ENCODE measurements at regions not wholly inside any gene's neighbourhood (a gene's known extent, or its start where the extent isn't known, plus 50 kb on each side); places are given as distances from the start of the nearest gene placed in this dataset.

GRCh38 chr16:9378876-9379275 lies 287.4 kb downstream of the HAPSTR1 start:
- Histone ChIP-seq H3K4me1 (ENCODE audit: control insufficient read depth in 1 of 2, insufficient read depth in 2 of 2, low read length in 2 of 2) (peaks cover 2 to 6% of the 10 kb centered on the region in 2 experiments), H4K8ac (ENCODE audit: low read depth, low read length) (no peak overlapping the region), H3K4me3 (ENCODE audit: low read depth, low read length) (no peak overlapping the region), H3K23ac (ENCODE audit: low read length) (no peak overlapping the region), H4K12ac (ENCODE audit: low read depth, low read length) (no peak overlapping the region), H3K18ac (ENCODE audit: low read length) (no peak overlapping the region), H4K91ac (ENCODE audit: low read depth, low read length) (no peak overlapping the region), H3K4ac (ENCODE audit: low read depth, low read length) (no peak overlapping the region), H3K4me2 (ENCODE audit: low read length) (no peak overlapping the region), H2BK5ac (ENCODE audit: low read depth, low read length, poor library complexity) (no peak overlapping the region), H2BK12ac (ENCODE audit: low read length) (no peak overlapping the region), H3K14ac (ENCODE audit: low read length) (no peak overlapping the region), H3K27ac (ENCODE audit: low read depth, low read length) (no peak overlapping the region), H3K36me3 (ENCODE audit: control insufficient read depth in 1 of 2, insufficient read depth in 2 of 2, low read length in 2 of 2) (no peaks in the 10 kb centered on the region), H2AK5ac (ENCODE audit: low read length) (no peak overlapping the region), H3K79me2 (ENCODE audit: control insufficient read depth, insufficient read depth, low read length, poor library complexity) (no peaks in the 10 kb centered on the region), H2BK120ac (ENCODE audit: insufficient read depth, low read length, poor library complexity) (no peak overlapping the region), H3K27me3 (ENCODE audit: insufficient read depth, low read length) (no peaks in the 10 kb centered on the region), H3K9ac (ENCODE audit: low read length) (no peak overlapping the region), H3K79me1 (ENCODE audit: low read length) (no peaks in the 10 kb centered on the region), H3K9me3 (ENCODE audit: insufficient read depth, low read depth, low read length) (no peaks in the 10 kb centered on the region), H2AFZ (ENCODE audit: insufficient read depth, low read length, poor library complexity) (no peak overlapping the region)
- no CpG with 5 or more reads among the region's 5 CpGs for WGBS (ENCODE audit: extremely low coverage, insufficient coverage, insufficient read length)
- no peak for DNase-seq

DNA sequence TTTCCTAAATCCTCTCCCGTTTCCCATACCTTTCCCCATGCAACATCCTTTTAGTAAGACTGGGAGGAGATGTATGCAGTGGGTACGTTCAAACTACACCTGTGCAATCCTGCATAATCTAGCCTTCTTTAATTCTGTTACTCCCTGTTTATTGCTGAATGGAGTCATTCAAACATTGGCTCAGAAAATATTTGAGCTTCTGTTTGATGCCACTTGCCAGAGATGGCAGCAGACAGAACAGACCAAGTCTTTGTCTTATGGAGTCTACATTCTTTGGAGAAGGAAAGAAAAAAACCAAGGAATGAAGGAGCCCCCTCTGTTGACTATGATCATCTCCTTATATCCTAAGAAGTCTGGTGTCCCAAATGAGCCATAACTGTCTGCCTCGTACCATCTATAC lies 288.8 kb downstream of the HAPSTR1 start:
- Histone ChIP-seq H2BK120ac (ENCODE audit: insufficient read depth, low read length, poor library complexity) (no peak overlapping the region), H3K18ac (ENCODE audit: low read length) (no peak overlapping the region), H4K8ac (ENCODE audit: low read depth, low read length) (no peak overlapping the region), H3K79me1 (ENCODE audit: low read length) (no peaks in the 10 kb centered on the region), H2BK5ac (ENCODE audit: low read depth, low read length, poor library complexity) (no peak overlapping the region), H3K36me3 (ENCODE audit: control insufficient read depth in 1 of 2, insufficient read depth in 2 of 2, low read length in 2 of 2) (no peaks in the 10 kb centered on the region), H3K4me3 (ENCODE audit: low read depth, low read length) (no peak overlapping the region), H3K4me1 (ENCODE audit: control insufficient read depth in 1 of 2, insufficient read depth in 2 of 2, low read length in 2 of 2) (peaks cover 0 to 2% of the 10 kb centered on the region in 2 experiments), H4K91ac (ENCODE audit: low read depth, low read length) (no peak overlapping the region), H2BK12ac (ENCODE audit: low read length) (no peak overlapping the region), H3K14ac (ENCODE audit: low read length) (no peak overlapping the region), H3K23ac (ENCODE audit: low read length) (no peak overlapping the region), H4K12ac (ENCODE audit: low read depth, low read length) (no peak overlapping the region), H2AFZ (ENCODE audit: insufficient read depth, low read length, poor library complexity) (no peak overlapping the region), H3K4ac (ENCODE audit: low read depth, low read length) (no peak overlapping the region), H3K79me2 (ENCODE audit: control insufficient read depth, insufficient read depth, low read length, poor library complexity) (no peaks in the 10 kb centered on the region), H3K9me3 (ENCODE audit: insufficient read depth, low read depth, low read length) (no peaks in the 10 kb centered on the region), H2AK5ac (ENCODE audit: low read length) (no peak overlapping the region), H3K27ac (ENCODE audit: low read depth, low read length) (no peak overlapping the region), H3K27me3 (ENCODE audit: insufficient read depth, low read length) (no peaks in the 10 kb centered on the region), H3K4me2 (ENCODE audit: low read length) (no peak overlapping the region), H3K9ac (ENCODE audit: low read length) (no peak overlapping the region)
- DNase-seq: no peak
- WGBS (ENCODE audit: extremely low coverage, insufficient coverage, insufficient read length): 100% methylated on average over 1 of the region's 3 CpGs

GRCh38 chr16:9381399-9381798 lies 290.0 kb downstream of the HAPSTR1 start:
- no peak overlapping the region for H3K4ac ChIP-seq (ENCODE audit: low read depth, low read length)
- H3K79me2 ChIP-seq (ENCODE audit: control insufficient read depth, insufficient read depth, low read length, poor library complexity): no peaks in the 10 kb centered on the region
- H4K91ac ChIP-seq (ENCODE audit: low read depth, low read length): no peak overlapping the region
- DNase-seq: no peak
- H4K8ac ChIP-seq (ENCODE audit: low read depth, low read length): no peak overlapping the region
- H2AK5ac ChIP-seq (ENCODE audit: low read length): no peak overlapping the region
- no peak overlapping the region for H2BK120ac ChIP-seq (ENCODE audit: insufficient read depth, low read length, poor library complexity)
- H3K27me3 ChIP-seq (ENCODE audit: insufficient read depth, low read length): no peaks in the 10 kb centered on the region
- H3K27ac ChIP-seq (ENCODE audit: low read depth, low read length): no peak overlapping the region
- WGBS (ENCODE audit: extremely low coverage, insufficient coverage, insufficient read length): no CpG with 5 or more reads among the region's 6 CpGs
- no peak overlapping the region for H2BK5ac ChIP-seq (ENCODE audit: low read depth, low read length, poor library complexity)
- H3K9ac ChIP-seq (ENCODE audit: low read length): no peak overlapping the region
- peaks cover 0 to 2% of the 10 kb centered on the region in 2 experiments for H3K4me1 ChIP-seq (ENCODE audit: control insufficient read depth in 1 of 2, insufficient read depth in 2 of 2, low read length in 2 of 2)
- no peak overlapping the region for H3K18ac ChIP-seq (ENCODE audit: low read length)
- no peak overlapping the region for H2BK12ac ChIP-seq (ENCODE audit: low read length)
- no peak overlapping the region for H3K23ac ChIP-seq (ENCODE audit: low read length)
- no peak overlapping the region for H3K4me2 ChIP-seq (ENCODE audit: low read length)
- H2AFZ ChIP-seq (ENCODE audit: insufficient read depth, low read length, poor library complexity): no peak overlapping the region
- H3K4me3 ChIP-seq (ENCODE audit: low read depth, low read length): no peak overlapping the region
- H3K36me3 ChIP-seq (ENCODE audit: control insufficient read depth in 1 of 2, insufficient read depth in 2 of 2, low read length in 2 of 2): no peaks in the 10 kb centered on the region
- H3K79me1 ChIP-seq (ENCODE audit: low read length): no peaks in the 10 kb centered on the region
- H3K9me3 ChIP-seq (ENCODE audit: insufficient read depth, low read depth, low read length): peaks cover under 1% of the 10 kb centered on the region
- no peak overlapping the region for H4K12ac ChIP-seq (ENCODE audit: low read depth, low read length)
- no peak overlapping the region for H3K14ac ChIP-seq (ENCODE audit: low read length)

DNA sequence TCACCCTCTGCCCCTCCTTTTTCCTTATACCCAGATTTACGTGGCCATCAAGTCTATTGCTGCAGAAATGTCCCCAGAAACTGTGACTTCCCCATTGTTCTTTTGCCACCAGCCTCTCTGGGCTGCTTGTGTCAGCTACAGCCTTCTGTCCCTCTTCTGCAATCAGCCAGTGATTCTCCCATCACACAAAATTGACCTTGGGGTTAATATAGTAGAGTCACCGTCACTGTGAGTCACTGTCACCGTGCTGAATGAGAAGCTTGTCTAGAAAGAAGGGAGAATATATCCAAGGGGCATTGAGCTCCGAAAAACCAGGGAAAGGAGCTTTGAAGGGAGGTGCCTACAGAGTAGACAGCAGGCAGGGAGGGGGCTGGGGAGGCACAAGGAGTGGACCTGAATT lies 290.5 kb downstream of the HAPSTR1 start:
- Histone ChIP-seq H3K9me3 (ENCODE audit: insufficient read depth, low read depth, low read length) (peaks cover 3% of the 10 kb centered on the region), H2BK120ac (ENCODE audit: insufficient read depth, low read length, poor library complexity) (no peak overlapping the region), H3K23ac (ENCODE audit: low read length) (no peak overlapping the region), H2BK5ac (ENCODE audit: low read depth, low read length, poor library complexity) (no peak overlapping the region), H3K4me3 (ENCODE audit: low read depth, low read length) (no peak overlapping the region), H3K4me2 (ENCODE audit: low read length) (no peak overlapping the region), H3K18ac (ENCODE audit: low read length) (no peak overlapping the region), H2BK12ac (ENCODE audit: low read length) (no peak overlapping the region), H3K4ac (ENCODE audit: low read depth, low read length) (no peak overlapping the region), H3K36me3 (ENCODE audit: control insufficient read depth in 1 of 2, insufficient read depth in 2 of 2, low read length in 2 of 2) (no peaks in the 10 kb centered on the region), H3K14ac (ENCODE audit: low read length) (no peak overlapping the region), H3K79me2 (ENCODE audit: control insufficient read depth, insufficient read depth, low read length, poor library complexity) (no peaks in the 10 kb centered on the region), H3K4me1 (ENCODE audit: control insufficient read depth in 1 of 2, insufficient read depth in 2 of 2, low read length in 2 of 2) (peaks cover 0 to 2% of the 10 kb centered on the region in 2 experiments), H3K27me3 (ENCODE audit: insufficient read depth, low read length) (no peaks in the 10 kb centered on the region), H2AFZ (ENCODE audit: insufficient read depth, low read length, poor library complexity) (no peak overlapping the region), H4K8ac (ENCODE audit: low read depth, low read length) (no peak overlapping the region), H4K12ac (ENCODE audit: low read depth, low read length) (no peak overlapping the region), H4K91ac (ENCODE audit: low read depth, low read length) (no peak overlapping the region), H2AK5ac (ENCODE audit: low read length) (no peak overlapping the region), H3K79me1 (ENCODE audit: low read length) (no peaks in the 10 kb centered on the region), H3K27ac (ENCODE audit: low read depth, low read length) (no peak overlapping the region), H3K9ac (ENCODE audit: low read length) (no peak overlapping the region)
- no peak for DNase-seq
- no CpG with 5 or more reads among the region's 4 CpGs for WGBS (ENCODE audit: extremely low coverage, insufficient coverage, insufficient read length)
